Right cardiac atrium (tissue), 5 donors: ENCODE measurements at regions not wholly inside any gene's neighbourhood (a gene's known extent, or its start where the extent isn't known, plus 50 kb on each side); places are given as distances from the start of the nearest gene placed in this dataset.

ENCODE experiments used
- ATAC-seq, 2 donors: fragments of 200-7000 bp; cut with Tn5 transposase; one replicate each; pipeline versions ENCODE4 v1.8.0 to v1.9.1; 2020; ENCODE audit warnings: moderate library complexity in 2 of 2, mild to moderate bottlenecking in 1 of 2
- DNase-seq, 3 donors: peaks; one replicate each; pipeline ENCODE4 v3.0.0-alpha.2; 2020
- H3K27ac ChIP-seq: one replicate; pipeline ENCODE4 v1.5.1; 2013; ENCODE audit warnings: mild to moderate bottlenecking, low read length, control low read depth, moderate library complexity
- H3K27me3 ChIP-seq: one replicate; pipeline ENCODE4 v1.6.1; 2013; ENCODE audit not compliant: control insufficient read depth, insufficient read depth
- H3K4me1 ChIP-seq: one replicate; pipeline ENCODE4 v1.6.1; 2013; ENCODE audit warnings: low read length; ENCODE audit not compliant: control insufficient read depth, insufficient read depth
- H3K4me3 ChIP-seq: one replicate; pipeline ENCODE4 v1.5.1; 2013; ENCODE audit warnings: low read length, control low read depth
- H3K9me3 ChIP-seq: one replicate; pipeline ENCODE4 v1.6.1; 2013; ENCODE audit warnings: low read length; ENCODE audit not compliant: control insufficient read depth
- WGBS: extraction: QIAGEN DNeasy Blood & Tissue Kit; methylation state at CpG from one replicate; pipeline ENCODE4 v1.1.7; 2013; 5-methylcytosine and 5-hydroxymethylcytosine counted together
- intact Hi-C, 4 donors: fragments of 100-400 bp; cut with DNase I; formaldehyde crosslinking; loops; one replicate each; pipeline versions ENCODE4 v1.11.0 to v1.14.0; 2022 to 2023
- donor health status: healthy with polysubstance abuse.
- donor health status: DM: no; HTN: yes; CAD: no.
- donor health status: DM: no; HTN: no; CAD: no.
- donor health status: DM: no; HTN: yes; CAD: no; lungs with severe emphysema.
- donor health status: DM: yes; HTN: yes; CAD: no.

DNA sequence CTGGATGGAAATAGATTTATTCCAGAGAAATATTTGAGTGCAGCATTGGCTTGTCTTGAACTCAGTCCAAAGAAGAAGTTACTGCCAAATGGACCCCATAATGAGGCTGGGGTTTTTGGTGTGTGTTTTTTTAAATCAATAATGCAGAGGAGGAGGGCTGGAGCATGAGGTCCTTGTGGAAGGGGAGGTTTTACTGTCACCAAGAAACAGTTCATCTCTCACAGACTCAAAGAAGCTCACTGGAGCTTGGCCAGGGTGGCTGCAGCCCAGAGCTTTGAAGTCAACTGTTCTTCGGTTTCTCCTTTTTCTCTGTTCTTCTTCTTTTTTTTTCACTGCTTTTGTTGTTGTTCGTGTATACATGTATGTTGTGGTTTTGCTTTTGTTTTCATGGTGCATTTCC is 377.7 kb downstream of the FBXW7 start:
- no peak for DNase-seq
- Histone ChIP-seq H3K4me3 (no peak overlapping the region), H3K9me3 (no peaks in the 10 kb centered on the region), H3K27ac (no peak overlapping the region), H3K27me3 (no peaks in the 10 kb centered on the region), H3K4me1 (peaks cover 3% of the 10 kb centered on the region)
- intact Hi-C loops: no loop called here
- ATAC-seq: no peak
- WGBS: 52% methylated on average over 2 of the region's 2 CpGs

DNA sequence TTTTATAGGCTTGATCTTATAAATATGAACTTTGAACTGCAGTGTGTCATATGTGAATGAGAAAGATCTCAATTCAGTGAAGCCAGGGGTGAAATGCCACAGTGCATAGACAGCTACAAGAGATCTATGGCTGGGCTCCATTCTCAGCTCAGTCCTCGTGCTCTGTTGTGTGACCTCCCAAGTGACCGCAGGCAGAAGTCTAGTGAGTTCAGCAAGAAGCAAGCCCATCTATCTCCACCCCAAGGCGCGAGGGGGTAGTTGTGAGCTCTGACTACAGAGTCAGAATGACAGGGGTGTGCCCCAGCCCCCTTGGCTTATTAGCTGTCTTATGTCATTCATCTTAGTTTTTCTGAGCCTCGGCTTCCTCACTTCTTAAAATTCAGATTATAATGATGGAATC is 378.3 kb downstream of the FBXW7 start:
- no peaks in the 10 kb centered on the region for H3K9me3 ChIP-seq
- DNase-seq: no peak
- intact Hi-C loops: no loop called here
- ATAC-seq: no peak
- WGBS: 88% methylated on average over 5 of the region's 5 CpGs
- no peak overlapping the region for H3K27ac ChIP-seq
- no peaks in the 10 kb centered on the region for H3K27me3 ChIP-seq
- peaks cover 3% of the 10 kb centered on the region for H3K4me1 ChIP-seq
- H3K4me3 ChIP-seq: no peak overlapping the region

DNA sequence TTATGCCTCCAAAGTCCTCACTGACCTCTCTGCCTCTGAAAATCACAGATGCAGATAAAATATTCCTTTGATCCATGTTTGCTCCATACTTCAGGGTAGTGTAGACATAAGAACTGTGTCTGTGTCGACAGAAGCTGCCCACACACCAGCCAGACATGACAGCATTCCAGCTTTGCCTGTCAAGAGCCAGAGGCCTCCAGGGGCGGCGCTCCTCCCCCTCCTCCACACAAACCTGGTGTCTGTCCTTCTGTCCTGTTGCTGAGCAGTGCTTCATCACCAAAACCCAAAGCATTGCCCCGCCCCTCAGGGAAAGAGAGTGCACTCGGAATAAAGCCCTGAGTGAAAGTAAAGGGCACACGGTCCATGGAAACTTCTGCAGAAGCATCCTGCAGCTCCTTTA is 379.4 kb downstream of the FBXW7 start:
- intact Hi-C loops: no loop called here
- DNase-seq (peak in 2 of 3 donors; percentile 55), ATAC-seq (peak in 1 of 2 donors; percentile 60)
- 54% methylated on average over 6 of the region's 6 CpGs for WGBS
- Histone ChIP-seq H3K4me1 (no peaks in the 10 kb centered on the region), H3K27me3 (no peaks in the 10 kb centered on the region), H3K9me3 (no peaks in the 10 kb centered on the region), H3K27ac (no peak overlapping the region), H3K4me3 (no peak overlapping the region)

DNA sequence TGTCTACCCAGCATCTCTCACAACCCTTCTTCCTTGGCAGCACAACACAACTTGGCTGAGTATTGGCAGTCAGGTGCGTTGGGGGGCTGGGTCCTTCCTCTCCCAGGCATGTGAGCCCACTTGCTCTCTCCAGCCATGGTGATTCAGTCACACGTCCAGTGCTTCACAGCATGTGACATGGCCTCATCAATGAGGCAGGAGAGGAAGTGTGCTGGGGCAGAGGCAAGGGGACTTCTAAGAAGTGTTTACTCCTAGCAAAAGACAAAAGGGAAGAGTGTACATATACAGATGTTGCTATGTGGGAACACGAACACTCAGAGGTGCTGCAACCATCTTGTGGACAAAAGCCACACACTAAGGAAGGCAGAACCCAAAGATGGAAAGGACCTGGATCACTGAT is 380.8 kb downstream of the FBXW7 start:
- H3K9me3 ChIP-seq: no peaks in the 10 kb centered on the region
- 82% methylated on average over 3 of the region's 3 CpGs for WGBS
- no peaks in the 10 kb centered on the region for H3K27me3 ChIP-seq
- intact Hi-C loops: no loop called here
- H3K27ac ChIP-seq: no peak overlapping the region
- H3K4me3 ChIP-seq: no peak overlapping the region
- H3K4me1 ChIP-seq: no peaks in the 10 kb centered on the region
- DNase-seq (no peak), ATAC-seq (no peak)

DNA sequence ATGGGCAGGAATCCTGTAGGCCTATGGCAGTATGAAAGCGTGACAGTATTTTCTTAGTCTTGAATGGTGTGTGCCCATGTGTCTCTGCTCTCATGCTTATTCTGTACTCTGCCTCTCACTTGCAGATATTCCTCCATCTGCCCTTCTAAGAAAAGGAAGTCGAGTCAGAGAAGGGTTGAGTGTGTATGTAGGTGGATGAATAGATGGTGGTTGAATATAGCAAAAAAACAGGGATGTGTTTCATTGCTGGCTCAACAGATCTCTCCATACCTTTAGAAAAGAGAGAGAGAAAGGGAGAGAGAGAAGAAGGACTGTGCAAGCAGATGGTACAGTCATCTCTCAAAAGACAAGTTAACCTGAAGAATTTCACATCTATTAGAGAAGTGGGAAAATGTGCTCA is 381.5 kb downstream of the FBXW7 start:
- H3K27ac ChIP-seq: no peak overlapping the region
- H3K9me3 ChIP-seq: no peaks in the 10 kb centered on the region
- H3K4me1 ChIP-seq: no peaks in the 10 kb centered on the region
- intact Hi-C loops: no loop called here
- WGBS: 95% methylated on average over 2 of the region's 2 CpGs
- H3K27me3 ChIP-seq: no peaks in the 10 kb centered on the region
- DNase-seq (no peak), ATAC-seq (no peak)
- H3K4me3 ChIP-seq: no peak overlapping the region

DNA sequence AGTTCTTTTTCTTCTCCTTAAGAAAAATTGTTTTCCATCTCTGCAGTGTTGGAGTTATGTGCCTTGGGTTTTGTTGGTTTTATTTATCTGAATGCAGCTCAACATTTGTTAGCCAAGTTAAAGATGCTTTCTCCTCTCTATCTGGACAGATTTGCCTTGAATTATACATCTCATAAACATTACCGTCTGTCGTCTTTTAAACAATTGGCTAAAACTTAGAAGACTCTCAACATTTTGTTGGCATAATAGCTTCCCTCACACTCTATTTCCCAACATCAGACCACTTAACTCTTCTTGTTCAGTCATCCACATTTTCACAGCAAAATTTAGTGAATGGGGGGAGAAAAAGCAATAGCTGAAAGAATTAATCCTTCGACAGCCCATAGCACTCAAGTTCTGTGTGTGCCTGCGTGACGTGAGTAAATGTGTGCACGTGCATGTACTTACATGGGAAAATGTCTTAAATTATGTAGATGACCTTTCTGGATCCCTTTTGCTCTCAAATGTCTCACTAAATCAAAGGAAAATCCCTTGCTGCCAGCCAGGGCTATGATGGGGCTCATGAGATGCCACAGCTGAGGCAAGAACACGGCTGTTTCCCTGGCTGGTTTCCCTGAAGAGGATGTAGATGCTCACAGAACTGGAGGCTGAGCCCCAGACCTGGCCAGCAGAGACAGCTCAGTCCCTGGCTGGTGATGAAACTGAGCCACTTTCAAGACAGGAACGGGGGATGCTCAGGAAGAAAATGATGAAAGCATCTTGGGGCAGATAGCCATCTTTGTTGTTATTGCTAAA is 382.2 kb downstream of the FBXW7 start:
- H3K27ac ChIP-seq: no peak overlapping the region
- no peaks in the 10 kb centered on the region for H3K4me1 ChIP-seq
- intact Hi-C loops: no loop called here
- 89% methylated on average over 8 of the region's 8 CpGs for WGBS
- no peaks in the 10 kb centered on the region for H3K27me3 ChIP-seq
- ATAC-seq: no peak
- no peak overlapping the region for H3K4me3 ChIP-seq
- no peaks in the 10 kb centered on the region for H3K9me3 ChIP-seq
- DNase-seq: no peak

DNA sequence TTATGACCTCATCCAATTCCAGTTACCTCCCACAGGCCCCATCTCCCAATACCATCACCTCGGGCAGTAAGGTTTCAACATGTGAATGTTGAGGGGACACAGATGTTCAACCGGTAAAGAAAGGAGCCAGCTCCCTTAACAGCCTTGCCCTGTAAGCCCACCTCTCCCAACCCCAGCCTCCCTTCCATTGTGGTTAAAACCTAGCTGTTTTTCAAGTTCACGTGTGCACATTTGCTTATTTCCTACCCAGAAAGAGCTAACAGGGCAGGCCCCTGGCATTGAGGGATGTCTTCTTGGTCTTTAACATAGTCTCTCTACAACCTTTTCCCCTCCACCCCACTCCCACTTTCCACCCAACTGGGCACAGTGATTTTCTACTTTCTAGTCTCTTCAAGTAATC is 385.7 kb downstream of the FBXW7 start:
- intact Hi-C loops: no loop called here
- H3K9me3 ChIP-seq: peaks cover 4% of the 10 kb centered on the region
- ATAC-seq (no peak), DNase-seq (no peak)
- WGBS: 84% methylated on average over 3 of the region's 3 CpGs
- no peaks in the 10 kb centered on the region for H3K27me3 ChIP-seq
- H3K4me3 ChIP-seq: no peak overlapping the region
- H3K27ac ChIP-seq: no peak overlapping the region
- H3K4me1 ChIP-seq: no peaks in the 10 kb centered on the region

DNA sequence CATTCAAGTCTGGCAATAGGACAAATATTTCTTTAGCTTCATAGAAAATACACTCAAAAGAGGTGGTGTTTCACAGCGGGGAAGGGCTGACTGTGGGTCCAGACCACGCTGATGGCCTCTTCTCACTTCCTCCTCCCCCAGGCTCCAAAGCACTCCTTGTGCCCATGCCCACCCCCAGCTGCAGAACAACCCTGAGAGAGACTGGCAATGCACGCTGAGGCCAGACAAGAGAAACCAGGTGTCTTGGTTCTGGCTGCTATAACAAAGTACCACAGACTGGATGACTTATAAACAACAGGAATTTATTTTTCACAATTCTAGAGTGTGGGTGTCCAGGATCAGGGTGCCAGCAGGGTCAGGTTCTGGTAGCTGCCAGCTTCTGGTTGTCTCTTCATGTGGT is 386.1 kb downstream of the FBXW7 start:
- intact Hi-C loops: no loop called here
- Histone ChIP-seq H3K9me3 (peaks cover 4% of the 10 kb centered on the region), H3K4me3 (no peak overlapping the region), H3K27me3 (no peaks in the 10 kb centered on the region), H3K4me1 (no peaks in the 10 kb centered on the region), H3K27ac (no peak overlapping the region)
- DNase-seq (no peak), ATAC-seq (no peak)
- 70% methylated on average over 3 of the region's 3 CpGs for WGBS

DNA sequence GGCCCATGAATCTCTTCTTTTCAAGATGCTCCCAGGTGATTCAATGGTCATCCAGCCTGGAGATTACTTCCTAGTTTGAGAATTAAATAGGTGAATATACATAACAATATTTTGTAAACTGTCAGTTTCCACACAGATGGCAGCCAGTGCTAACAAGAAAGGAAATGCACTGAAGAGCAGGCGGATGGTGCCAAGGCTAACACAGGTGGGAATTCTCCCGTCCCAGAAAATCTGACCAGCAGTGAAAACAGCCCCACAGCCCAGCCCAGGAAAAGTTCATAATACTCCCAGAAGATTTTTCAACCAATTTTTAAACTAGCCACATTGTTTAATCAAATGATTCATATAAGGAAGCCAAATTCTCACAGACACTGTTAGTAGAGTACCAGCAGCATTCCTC is 387.2 kb upstream of the GATB start:
- peaks cover 4% of the 10 kb centered on the region for H3K9me3 ChIP-seq
- no peaks in the 10 kb centered on the region for H3K27me3 ChIP-seq
- DNase-seq (no peak), ATAC-seq (no peak)
- intact Hi-C loops: no loop called here
- no peaks in the 10 kb centered on the region for H3K4me1 ChIP-seq
- 67% methylated on average over 2 of the region's 2 CpGs for WGBS
- no peak overlapping the region for H3K27ac ChIP-seq
- no peak overlapping the region for H3K4me3 ChIP-seq

DNA sequence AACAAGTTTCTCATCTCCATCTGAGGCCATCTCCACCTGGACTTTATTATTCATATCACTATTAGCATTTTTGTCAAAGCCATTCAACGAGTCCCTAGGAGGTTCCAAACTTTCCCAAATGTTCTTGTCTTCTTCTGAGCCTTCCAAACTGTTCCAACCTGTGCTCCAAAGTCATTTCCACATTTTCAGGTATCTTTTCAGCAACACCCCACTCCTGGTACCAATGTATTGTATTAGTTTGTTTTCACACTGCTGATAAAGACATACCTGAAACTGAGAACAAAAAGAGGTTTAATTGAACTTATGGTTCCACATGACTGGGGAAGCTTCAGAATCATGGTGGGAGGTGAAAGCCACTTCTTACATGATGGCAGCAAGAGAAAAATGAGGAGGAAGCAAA is 385.4 kb upstream of the GATB start:
- H3K4me3 ChIP-seq: no peak overlapping the region
- intact Hi-C loops: no loop called here
- no peaks in the 10 kb centered on the region for H3K4me1 ChIP-seq
- no peak for ATAC-seq
- H3K27ac ChIP-seq: no peak overlapping the region
- DNase-seq: no peak
- no peaks in the 10 kb centered on the region for H3K27me3 ChIP-seq
- 59% methylated on average over 1 of the region's 1 CpG for WGBS
- H3K9me3 ChIP-seq: peaks cover 4% of the 10 kb centered on the region

DNA sequence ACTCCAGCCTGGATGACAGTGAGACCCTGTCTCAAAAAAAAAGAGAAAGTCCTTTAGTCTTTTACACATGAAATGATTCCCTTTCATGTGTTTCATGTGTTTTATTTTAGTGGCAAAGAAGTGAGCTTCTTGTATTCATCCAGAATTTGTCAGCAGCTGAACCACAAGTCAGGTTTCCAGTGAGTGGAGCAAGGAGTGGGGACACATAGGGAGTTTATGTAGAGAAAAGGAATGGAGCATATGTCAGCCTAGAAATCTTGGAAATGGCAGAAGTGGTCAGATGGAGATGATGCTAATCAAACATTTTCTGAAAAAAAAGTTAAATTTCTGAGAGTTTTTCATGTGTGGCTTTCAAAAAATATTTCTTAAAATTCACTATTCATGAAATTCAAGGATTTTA is 383.0 kb upstream of the GATB start:
- Histone ChIP-seq H3K4me1 (no peaks in the 10 kb centered on the region), H3K4me3 (no peak overlapping the region), H3K9me3 (peaks cover 4% of the 10 kb centered on the region), H3K27me3 (no peaks in the 10 kb centered on the region), H3K27ac (no peak overlapping the region)
- DNase-seq (no peak), ATAC-seq (no peak)
- intact Hi-C loops: no loop called here

DNA sequence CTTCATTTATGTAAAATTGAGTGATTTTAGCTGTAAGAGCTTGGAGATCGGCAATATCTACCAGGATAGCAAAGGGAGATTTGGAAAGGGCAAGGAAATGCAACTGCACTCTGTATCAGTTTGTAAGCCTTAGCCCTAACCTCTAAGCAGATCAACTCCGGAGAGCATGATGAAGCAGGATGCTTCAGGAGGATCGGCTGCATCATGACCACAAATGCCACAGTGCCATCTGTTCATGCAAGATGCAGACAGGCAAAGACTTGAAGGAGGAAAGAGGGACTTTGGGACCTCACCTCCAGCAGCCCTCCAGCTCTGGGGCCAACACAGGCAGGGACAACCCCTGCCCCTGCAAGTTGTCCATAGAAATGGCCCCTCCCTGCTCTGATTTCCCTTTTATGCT is 377.6 kb upstream of the GATB start:
- 83% methylated on average over 3 of the region's 3 CpGs for WGBS
- DNase-seq (no peak), ATAC-seq (no peak)
- Histone ChIP-seq H3K27ac (no peak overlapping the region), H3K27me3 (no peaks in the 10 kb centered on the region), H3K4me1 (no peaks in the 10 kb centered on the region), H3K9me3 (no peaks in the 10 kb centered on the region), H3K4me3 (no peak overlapping the region)
- intact Hi-C loops: no loop called here
